ENCODE measurements at regions not wholly inside any gene's neighbourhood (a gene's known extent, or its start where the extent isn't known, plus 50 kb on each side); places are given as distances from the start of the nearest gene placed in this dataset.

DNA sequence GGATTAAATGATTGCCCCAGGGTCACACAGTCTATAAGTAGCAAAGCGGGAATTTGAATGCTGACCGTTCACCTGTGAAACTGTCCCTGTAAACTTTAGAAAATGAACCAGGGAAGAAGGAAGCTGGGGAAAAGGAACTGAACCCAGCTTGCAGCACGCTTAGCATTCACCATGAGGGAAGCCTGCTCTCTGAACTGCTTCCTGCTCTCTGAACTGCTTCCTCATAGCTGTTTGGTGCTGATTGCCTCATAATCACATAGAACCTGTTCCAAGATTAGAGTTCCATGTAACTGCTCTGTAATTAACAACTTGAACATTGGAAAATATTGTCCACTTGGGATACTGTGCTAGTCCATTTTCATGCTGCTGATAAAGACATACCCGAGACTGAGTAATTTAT lies 1504.8 kb upstream of the TMEM132C start:
- TF ChIP-seq POLR2A (IDR thresholded peaks at IDR 0.05): no peak
- TF ChIP-seq POLR2AphosphoS5 (IDR thresholded peaks at IDR 0.05): no peak

Measured in prostate gland (tissue), 1 donor.